NCI-H2227 (cell line): ENCODE measurements at regions not wholly inside any gene's neighbourhood (a gene's known extent, or its start where the extent isn't known, plus 50 kb on each side); places are given as distances from the start of the nearest gene placed in this dataset.
"Not testable (repeated sequence)": the region's sequence is repeated elsewhere in the genome, so short reads cannot be mapped to it uniquely, and the experiment has no call there.

Source experiments
- DNase-seq: peaks from one replicate; lab custom pipeline; 2025; ENCODE audit not compliant: unreplicated experiment; lab: John Stamatoyannopoulos, UW

- DNase-seq: no peak
Observed at GRCh38 chr7:126022452-126022851, 1092.8 kb upstream of the POT1 start.

GRCh38 chr7:126016722-126017121, 1087.1 kb upstream of the POT1 start:
- no peak for DNase-seq

GRCh38 chr7:126005064-126005463, 1075.4 kb upstream of the POT1 start:
- no peak for DNase-seq

GRCh38 chr7:126001349-126001748, 1071.7 kb upstream of the POT1 start:
- DNase-seq: no peak

- DNase-seq: no peak
Observed at GRCh38 chr7:125984795-125985194, 1055.2 kb upstream of the POT1 start.

GRCh38 chr7:125971656-125972055, 1042.0 kb upstream of the POT1 start:
- no peak for DNase-seq

- DNase-seq: no peak
Observed at GRCh38 chr7:125966278-125967048, 1036.8 kb upstream of the POT1 start.

GRCh38 chr7:125934955-125935354, 1005.3 kb upstream of the POT1 start:
- DNase-seq: no peak

GRCh38 chr7:125934539-125934938, 1004.9 kb upstream of the POT1 start:
- no peak for DNase-seq

GRCh38 chr7:125930848-125931247, 1001.2 kb upstream of the POT1 start:
- DNase-seq: no peak

GRCh38 chr7:125927556-125927955, 997.9 kb upstream of the POT1 start:
- no peak for DNase-seq

GRCh38 chr7:125926621-125927020, 997.0 kb upstream of the POT1 start:
- DNase-seq: no peak

GRCh38 chr7:125924037-125924436, 994.4 kb upstream of the POT1 start:
- no peak for DNase-seq

GRCh38 chr7:125915381-125915948, 985.8 kb upstream of the POT1 start:
- DNase-seq: not testable (repeated sequence)

GRCh38 chr7:125908711-125909110, 979.1 kb upstream of the POT1 start:
- no peak for DNase-seq

- no peak for DNase-seq
Observed at GRCh38 chr7:125899577-125899976, 970.0 kb upstream of the POT1 start.

- no peak for DNase-seq
Observed at GRCh38 chr7:125892434-125892833, 962.8 kb upstream of the POT1 start.

GRCh38 chr7:125878988-125879387, 949.4 kb upstream of the POT1 start:
- DNase-seq: no peak

GRCh38 chr7:125878235-125878956, 948.8 kb upstream of the POT1 start:
- no peak for DNase-seq

- no peak for DNase-seq
Observed at GRCh38 chr7:125877246-125877645, 947.6 kb upstream of the POT1 start.

- no peak for DNase-seq
Observed at GRCh38 chr7:125876431-125876830, 946.8 kb upstream of the POT1 start.

- no peak for DNase-seq
Observed at GRCh38 chr7:125871431-125871830, 941.8 kb upstream of the POT1 start.
